ENCODE measurements at regions not wholly inside any gene's neighbourhood (a gene's known extent, or its start where the extent isn't known, plus 50 kb on each side); places are given as distances from the start of the nearest gene placed in this dataset.

GRCh38 chr1:242703467-242703866, 179.0 kb upstream of the PLD5 start:
- no TSS peak for BruUV-seq (replicated peaks)
- intact Hi-C loops (cut with micrococcal nuclease), result no loop called here
- no peaks in the 10 kb centered on the region for H4K20me1 ChIP-seq (ENCODE audit: insufficient read depth)
- ChIA-PET CTCF (no interaction called here), POLR2A (no interaction called here), RAD21 (ENCODE audit: low non-redundant PET in 1 of 2, low total read pairs in 2 of 2, uncharacterized antibody in 2 of 2, unreplicated experiment in 2 of 2) (no interaction called here)
- no peak overlapping the region for H3K9ac ChIP-seq (ENCODE audit: low read length)
- H3K27me3 ChIP-seq (ENCODE audit: insufficient read depth, low read length), result no peaks in the 10 kb centered on the region
- H3K79me2 ChIP-seq (ENCODE audit: insufficient read depth, low read length), result no peaks in the 10 kb centered on the region
- no peak overlapping the region for H3K4me2 ChIP-seq (ENCODE audit: low read length)
- no peak overlapping the region for H2AFZ ChIP-seq (ENCODE audit: low read depth, low read length, poor library complexity, severe bottlenecking)
- no peak for ATAC-seq
- H3K4me1 ChIP-seq (ENCODE audit: control insufficient read depth in 1 of 2, insufficient read depth in 2 of 2, low read length in 2 of 2), result no peaks in the 10 kb centered on the region
- no peak for TF ChIP-seq ZNF274 (IDR thresholded peaks at IDR 0.05; ENCODE audit: low read depth, low read length)
- no peak for TF ChIP-seq EZH2phosphoT487 (IDR thresholded peaks at IDR 0.05; ENCODE audit: borderline replicate concordance)
- TF ChIP-seq SIN3A (IDR thresholded peaks at IDR 0.05; ENCODE audit: low read depth), result no peak
- no peak for TF ChIP-seq ATF3 (IDR thresholded peaks at IDR 0.05)
- no peak for TF ChIP-seq CBX3 (IDR thresholded peaks at IDR 0.05; ENCODE audit: low read depth)
- no peak for TF ChIP-seq FOSL1 (IDR thresholded peaks at IDR 0.05; ENCODE audit: low read depth)
- no peak for TF ChIP-seq EZH2 (IDR thresholded peaks at IDR 0.05)
- TF ChIP-seq TCF7L2 (IDR thresholded peaks at IDR 0.05; ENCODE audit: borderline replicate concordance, extremely low read depth, insufficient read depth, insufficient read length), result no peak
- no peak for TF ChIP-seq CEBPB (IDR thresholded peaks at IDR 0.05; ENCODE audit: low read depth)
- TF ChIP-seq POLR2A (IDR thresholded peaks at IDR 0.05; ENCODE audit: borderline replicate concordance, extremely low read depth, insufficient read depth, insufficient read length), result no peak
- TF ChIP-seq SP1 (IDR thresholded peaks at IDR 0.05; ENCODE audit: low read depth), result no peak
- no peak for TF ChIP-seq RAD21 (IDR thresholded peaks at IDR 0.05; ENCODE audit: low read depth)
- TF ChIP-seq, protein P1, sequence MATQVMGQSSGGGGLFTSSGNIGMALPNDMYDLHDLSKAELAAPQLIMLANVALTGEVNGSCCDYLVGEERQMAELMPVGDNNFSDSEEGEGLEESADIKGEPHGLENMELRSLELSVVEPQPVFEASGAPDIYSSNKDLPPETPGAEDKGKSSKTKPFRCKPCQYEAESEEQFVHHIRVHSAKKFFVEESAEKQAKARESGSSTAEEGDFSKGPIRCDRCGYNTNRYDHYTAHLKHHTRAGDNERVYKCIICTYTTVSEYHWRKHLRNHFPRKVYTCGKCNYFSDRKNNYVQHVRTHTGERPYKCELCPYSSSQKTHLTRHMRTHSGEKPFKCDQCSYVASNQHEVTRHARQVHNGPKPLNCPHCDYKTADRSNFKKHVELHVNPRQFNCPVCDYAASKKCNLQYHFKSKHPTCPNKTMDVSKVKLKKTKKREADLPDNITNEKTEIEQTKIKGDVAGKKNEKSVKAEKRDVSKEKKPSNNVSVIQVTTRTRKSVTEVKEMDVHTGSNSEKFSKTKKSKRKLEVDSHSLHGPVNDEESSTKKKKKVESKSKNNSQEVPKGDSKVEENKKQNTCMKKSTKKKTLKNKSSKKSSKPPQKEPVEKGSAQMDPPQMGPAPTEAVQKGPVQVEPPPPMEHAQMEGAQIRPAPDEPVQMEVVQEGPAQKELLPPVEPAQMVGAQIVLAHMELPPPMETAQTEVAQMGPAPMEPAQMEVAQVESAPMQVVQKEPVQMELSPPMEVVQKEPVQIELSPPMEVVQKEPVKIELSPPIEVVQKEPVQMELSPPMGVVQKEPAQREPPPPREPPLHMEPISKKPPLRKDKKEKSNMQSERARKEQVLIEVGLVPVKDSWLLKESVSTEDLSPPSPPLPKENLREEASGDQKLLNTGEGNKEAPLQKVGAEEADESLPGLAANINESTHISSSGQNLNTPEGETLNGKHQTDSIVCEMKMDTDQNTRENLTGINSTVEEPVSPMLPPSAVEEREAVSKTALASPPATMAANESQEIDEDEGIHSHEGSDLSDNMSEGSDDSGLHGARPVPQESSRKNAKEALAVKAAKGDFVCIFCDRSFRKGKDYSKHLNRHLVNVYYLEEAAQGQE (IDR thresholded peaks at IDR 0.05; ENCODE audit: low read depth), result no peak
- TF ChIP-seq EGR1 (IDR thresholded peaks at IDR 0.05; ENCODE audit: low read depth), result no peak
- TF ChIP-seq ELF1 (IDR thresholded peaks at IDR 0.05; ENCODE audit: borderline replicate concordance, low read depth), result no peak
- no peak for TF ChIP-seq MAX (IDR thresholded peaks at IDR 0.05)
- no peak for TF ChIP-seq SRF (IDR thresholded peaks at IDR 0.05; ENCODE audit: low read depth)
- no peak for TF ChIP-seq JUND (IDR thresholded peaks at IDR 0.05)
- TF ChIP-seq, protein P2, sequence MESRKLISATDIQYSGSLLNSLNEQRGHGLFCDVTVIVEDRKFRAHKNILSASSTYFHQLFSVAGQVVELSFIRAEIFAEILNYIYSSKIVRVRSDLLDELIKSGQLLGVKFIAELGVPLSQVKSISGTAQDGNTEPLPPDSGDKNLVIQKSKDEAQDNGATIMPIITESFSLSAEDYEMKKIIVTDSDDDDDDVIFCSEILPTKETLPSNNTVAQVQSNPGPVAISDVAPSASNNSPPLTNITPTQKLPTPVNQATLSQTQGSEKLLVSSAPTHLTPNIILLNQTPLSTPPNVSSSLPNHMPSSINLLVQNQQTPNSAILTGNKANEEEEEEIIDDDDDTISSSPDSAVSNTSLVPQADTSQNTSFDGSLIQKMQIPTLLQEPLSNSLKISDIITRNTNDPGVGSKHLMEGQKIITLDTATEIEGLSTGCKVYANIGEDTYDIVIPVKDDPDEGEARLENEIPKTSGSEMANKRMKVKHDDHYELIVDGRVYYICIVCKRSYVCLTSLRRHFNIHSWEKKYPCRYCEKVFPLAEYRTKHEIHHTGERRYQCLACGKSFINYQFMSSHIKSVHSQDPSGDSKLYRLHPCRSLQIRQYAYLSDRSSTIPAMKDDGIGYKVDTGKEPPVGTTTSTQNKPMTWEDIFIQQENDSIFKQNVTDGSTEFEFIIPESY (IDR thresholded peaks at IDR 0.05; ENCODE audit: extremely low read depth, insufficient replicate concordance, low read length), result no peak
- no peaks in the 10 kb centered on the region for H3K9me2 ChIP-seq (ENCODE audit: insufficient read depth)
- H3K9me3 ChIP-seq (ENCODE audit: control insufficient read depth in 1 of 2, insufficient read depth in 1 of 2, low read depth in 1 of 2, low read length in 2 of 2), result no peaks in the 10 kb centered on the region
- no peak overlapping the region for H3K27ac ChIP-seq (ENCODE audit: low read depth, low read length)
- no peak overlapping the region for H3K4me3 ChIP-seq (replicated peaks in 1 of 2; ENCODE audit: low read depth in 1 of 2, low read length in 2 of 2)
- no peak for DNase-seq (ENCODE audit: low read depth, low spot score)
- H3K36me3 ChIP-seq (ENCODE audit: control insufficient read depth in 1 of 2, insufficient read depth in 2 of 2, low read length in 2 of 2), result no peaks in the 10 kb centered on the region
